NCI-H748 (cell line): ENCODE measurements at regions not wholly inside any gene's neighbourhood (a gene's known extent, or its start where the extent isn't known, plus 50 kb on each side); places are given as distances from the start of the nearest gene placed in this dataset.

ENCODE experiments used
- DNase-seq: peaks from one replicate; lab custom pipeline; 2025; ENCODE audit not compliant: unreplicated experiment; lab: John Stamatoyannopoulos, UW

DNA sequence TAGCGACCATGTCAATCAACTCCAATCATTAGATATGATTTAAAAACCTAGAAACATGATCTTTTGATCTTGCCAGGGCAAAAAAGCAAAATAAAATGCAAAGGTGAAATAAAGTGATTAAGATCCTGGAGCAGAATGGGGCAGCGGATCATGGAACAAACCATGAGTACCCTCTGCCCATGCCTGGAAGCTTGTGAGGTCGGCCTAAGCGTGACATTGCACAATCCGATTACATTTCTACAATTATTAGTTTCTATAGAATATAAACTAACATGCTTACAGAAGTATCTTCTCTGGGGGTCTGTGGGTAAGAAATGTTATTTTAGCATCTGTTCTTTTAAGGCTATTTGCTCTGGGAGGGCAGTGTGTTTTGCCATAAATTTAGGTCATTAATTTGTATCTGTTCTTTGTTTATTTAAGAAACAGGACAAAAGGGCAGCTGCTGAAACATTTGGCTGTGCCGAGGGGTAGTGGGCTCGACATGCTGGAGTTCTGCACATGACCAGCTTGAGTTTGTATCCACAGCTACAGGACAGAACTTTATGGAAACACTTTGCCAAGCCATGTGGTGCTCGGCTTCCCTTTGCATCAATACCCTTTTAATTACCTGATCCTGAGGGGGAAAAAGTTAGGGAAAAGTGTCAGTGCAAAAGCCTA, 55.9 kb downstream of the ZBTB18 start:
- DNase-seq: peak; percentile 93

DNA sequence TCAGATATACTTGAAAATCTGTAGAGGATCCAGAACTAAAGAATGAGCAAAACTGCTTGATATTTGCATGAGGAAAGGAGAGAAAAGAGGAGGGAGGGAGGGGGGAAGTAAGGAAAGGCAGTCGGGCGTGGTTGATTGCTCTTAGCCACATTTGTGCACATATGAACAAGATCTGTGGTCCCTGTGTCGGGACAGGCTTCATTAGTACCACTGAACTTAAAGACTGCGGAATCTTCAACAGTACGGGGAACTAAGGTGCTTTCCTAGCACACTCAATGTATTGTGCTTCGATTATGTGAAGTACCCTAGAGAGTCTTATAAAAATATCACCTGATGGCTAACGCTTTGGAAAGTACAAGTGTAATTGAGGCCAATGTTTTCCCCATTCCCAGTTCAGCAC, 59.9 kb downstream of the ZBTB18 start:
- DNase-seq: no peak

GRCh38 chr1:244112041-244112440, 61.0 kb downstream of the ZBTB18 start:
- DNase-seq: no peak

GRCh38 chr1:244112636-244113035, 61.6 kb downstream of the ZBTB18 start:
- no peak for DNase-seq

DNA sequence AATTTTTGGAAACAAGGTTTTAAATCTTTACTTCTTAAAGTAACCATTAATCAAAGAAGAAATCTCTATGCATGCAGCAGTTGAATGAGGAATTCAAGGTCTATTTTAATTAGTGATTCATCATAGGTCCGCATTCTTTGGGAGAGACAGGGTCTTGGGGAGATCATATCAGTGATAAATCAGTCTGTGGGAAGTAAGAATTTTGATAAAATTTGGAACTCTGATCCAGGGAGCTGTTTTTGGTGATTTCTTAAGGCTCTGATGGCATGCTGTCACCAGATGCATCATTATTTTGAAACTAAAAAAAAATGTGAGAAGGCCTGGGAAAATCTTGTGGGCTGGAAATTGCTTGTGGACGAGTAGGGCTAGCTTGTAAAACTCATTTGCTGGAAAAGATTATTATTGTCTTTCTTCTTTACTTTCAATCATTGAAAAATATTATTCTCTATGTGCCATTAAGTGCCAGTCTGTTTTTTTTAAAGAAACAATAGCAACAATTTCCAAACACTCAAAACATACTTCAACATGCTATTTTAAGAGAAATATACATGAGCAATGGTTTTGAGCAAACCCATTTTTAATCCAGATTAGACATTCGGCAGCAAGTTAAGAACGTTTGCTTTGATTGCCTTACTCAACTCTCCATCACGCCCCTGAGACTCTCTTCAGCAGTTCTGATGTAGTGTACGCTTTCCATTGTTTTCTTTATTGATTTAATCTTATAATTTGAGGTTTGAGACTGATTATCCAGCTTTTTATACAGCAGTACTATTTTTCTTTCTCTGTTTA, 62.6 kb downstream of the ZBTB18 start:
- DNase-seq: peak; percentile 20

GRCh38 chr1:244114892-244115291, 63.8 kb downstream of the ZBTB18 start:
- no peak for DNase-seq

- no peak for DNase-seq
These were observed 65.9 kb downstream of the ZBTB18 start for GRCh38 chr1:244116946-244117345.

GRCh38 chr1:244118109-244118761, 67.2 kb downstream of the ZBTB18 start:
- DNase-seq: peak; percentile 42

- DNase-seq: no peak
These were observed 77.7 kb downstream of the ZBTB18 start for GRCh38 chr1:244128591-244129383.

- no peak for DNase-seq
These were observed 86.2 kb downstream of the ZBTB18 start for GRCh38 chr1:244137276-244137675.

- no peak for DNase-seq
These were observed 86.6 kb downstream of the ZBTB18 start for GRCh38 chr1:244137725-244138124.

- DNase-seq: no peak
These were observed 87.3 kb downstream of the ZBTB18 start for GRCh38 chr1:244138399-244138798.

- no peak for DNase-seq
These were observed 88.6 kb downstream of the ZBTB18 start for GRCh38 chr1:244139655-244140054.

DNA sequence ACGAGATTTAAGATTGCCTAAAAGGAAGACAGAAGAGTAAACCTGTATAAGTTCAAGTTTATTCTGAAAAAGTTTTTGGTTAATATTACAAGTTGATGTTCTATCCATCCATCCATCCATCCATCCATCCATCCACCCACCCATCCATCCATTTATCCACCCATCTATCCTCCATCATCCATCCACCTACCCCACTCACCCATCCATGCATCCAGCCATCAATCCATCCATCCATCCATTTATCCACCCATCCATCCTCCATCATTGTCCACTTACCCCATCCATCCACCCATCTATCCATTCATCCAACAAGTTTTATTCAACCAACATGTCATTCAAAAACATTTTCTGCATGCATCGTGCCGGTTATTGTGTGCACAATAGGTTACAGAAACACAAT, 89.3 kb downstream of the ZBTB18 start:
- DNase-seq: no peak

- DNase-seq: no peak
These were observed 93.0 kb downstream of the ZBTB18 start for GRCh38 chr1:244144053-244144452.

DNA sequence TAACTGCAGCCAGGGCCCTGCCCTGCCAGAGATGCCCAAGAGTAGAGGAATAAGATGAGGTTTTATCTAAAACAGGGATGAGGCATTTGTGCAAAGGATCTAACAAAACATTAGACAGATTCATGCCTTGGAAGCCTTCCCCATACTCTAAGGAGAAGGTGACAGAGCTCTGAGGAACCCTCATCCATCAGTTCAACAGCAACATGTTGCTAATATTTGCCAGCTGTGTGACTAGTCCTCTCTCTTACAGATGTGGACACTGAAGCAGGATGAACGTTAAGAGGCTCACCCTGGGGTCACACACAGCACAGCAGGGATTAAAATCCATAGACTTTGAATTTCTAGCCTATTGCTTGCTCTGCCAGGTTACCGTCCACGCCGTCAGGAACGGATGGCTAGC, 99.0 kb downstream of the ZBTB18 start:
- no peak for DNase-seq

GRCh38 chr1:244150665-244151064, 99.6 kb downstream of the ZBTB18 start:
- DNase-seq: no peak

GRCh38 chr1:244151537-244151936, 100.5 kb downstream of the ZBTB18 start:
- no peak for DNase-seq

GRCh38 chr1:244154508-244154871, 103.4 kb downstream of the ZBTB18 start:
- DNase-seq: no peak

DNA sequence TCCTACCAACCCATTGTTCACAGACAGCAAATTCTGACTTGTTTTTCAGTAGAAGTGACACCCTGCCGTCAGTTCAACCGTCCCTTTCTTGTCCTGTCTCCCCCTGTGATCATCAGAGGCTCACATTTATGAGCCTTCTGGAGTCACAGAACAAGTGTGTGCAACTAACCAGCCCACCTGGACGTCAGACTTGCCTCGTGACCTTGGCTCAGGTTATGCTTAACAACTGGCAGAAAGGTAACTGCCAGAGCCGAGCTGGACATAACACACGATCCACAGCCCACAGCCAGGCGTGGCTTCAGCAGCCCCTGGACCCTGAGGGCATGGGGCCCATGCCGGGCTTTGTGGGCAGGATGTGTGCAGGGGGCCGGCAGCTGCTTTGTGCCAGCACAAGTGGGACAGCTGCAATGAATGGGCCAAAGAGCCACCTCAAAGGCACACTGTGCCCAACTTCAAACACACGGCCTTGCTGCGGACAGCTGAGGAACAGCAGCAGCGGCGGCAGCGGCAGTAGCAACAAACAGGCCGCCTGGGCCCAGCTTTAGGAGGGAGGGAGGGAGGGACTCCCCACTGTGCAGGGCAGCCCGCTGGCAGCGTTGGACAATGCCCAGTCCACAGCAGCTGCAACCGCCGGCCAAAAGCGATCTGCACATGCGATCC, 103.9 kb downstream of the ZBTB18 start:
- DNase-seq: no peak

DNA sequence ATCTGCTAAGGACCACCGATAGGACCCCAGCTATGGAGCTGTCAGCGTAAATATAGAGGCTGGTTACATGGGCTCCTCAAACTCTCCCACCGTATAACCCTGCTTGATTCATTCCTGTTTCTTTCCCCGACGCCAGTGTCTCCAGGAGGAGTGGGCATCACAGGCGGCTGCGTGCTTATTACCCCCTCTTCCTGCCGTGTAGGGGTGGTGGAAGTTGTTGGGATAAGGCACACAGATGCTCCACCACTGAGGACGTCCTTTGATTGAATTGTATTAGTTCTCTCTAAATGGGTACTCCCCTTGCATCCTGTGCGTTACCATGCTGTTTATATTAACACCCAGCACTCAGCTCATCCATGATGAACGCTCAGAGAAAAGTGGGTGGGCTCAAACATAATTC, 104.6 kb downstream of the ZBTB18 start:
- no peak for DNase-seq
